Psoas muscle (tissue), 7 donors: ENCODE measurements at regions not wholly inside any gene's neighbourhood (a gene's known extent, or its start where the extent isn't known, plus 50 kb on each side); places are given as distances from the start of the nearest gene placed in this dataset.

Source experiments
- ATAC-seq, 4 donors: fragments of 200-7000 bp; cut with Tn5 transposase; one replicate each; pipeline ENCODE4 v1.9.1; 2020; ENCODE audit warnings: moderate library complexity in 3 of 4, mild to moderate bottlenecking in 2 of 4
- DNase-seq, 2 donors: peaks; one replicate each; pipeline ENCODE4 v3.0.0-alpha.2; 2020
- H3K27ac ChIP-seq: fragments of 200-600 bp; one replicate; pipeline ENCODE4 v1.8.0; 2022
- H3K27me3 ChIP-seq, 3 donors: fragments of 200-600 bp in 1 of 3; one replicate each; pipeline versions ENCODE4 v1.6.1 to v1.8.0; 2013 to 2022; ENCODE audit warnings: low read length in 2 of 3, mild to moderate bottlenecking in 2 of 3, moderate library complexity in 1 of 3; ENCODE audit not compliant: insufficient read depth in 3 of 3
- H3K36me3 ChIP-seq, 2 donors: fragments of 200-600 bp in 1 of 2; one replicate each; pipeline versions ENCODE4 v1.6.1 to v1.8.0; 2013 to 2022; ENCODE audit warnings: low read depth in 1 of 2, mild to moderate bottlenecking in 1 of 2, moderate library complexity in 1 of 2; ENCODE audit not compliant: insufficient read depth in 1 of 2
- H3K4me1 ChIP-seq: fragments of 200-600 bp; one replicate; pipeline ENCODE4 v1.8.0; 2022
- H3K4me3 ChIP-seq: fragments of 200-600 bp; one replicate; pipeline ENCODE4 v1.8.0; 2022; ENCODE audit warnings: mild to moderate bottlenecking
- H3K9me3 ChIP-seq: fragments of 200-600 bp; one replicate; pipeline ENCODE4 v1.8.0; 2022
- WGBS, 3 donors: extraction: QIAGEN DNeasy Blood & Tissue Kit; methylation state at CpG; one replicate each; pipeline versions ENCODE4 v1.1.6 to v1.1.7; 2013; 5-methylcytosine and 5-hydroxymethylcytosine counted together
- intact Hi-C, 2 donors: fragments of 100-400 bp; cut with DNase I; formaldehyde crosslinking; loops; one replicate each; pipeline versions ENCODE4 v1.11.0 to v1.14.2; 2022
- TF ChIP-seq, protein P1 (sequence below): fragments of 200-600 bp; IDR thresholded peaks from one replicate; pipeline ENCODE4 v1.8.0; 2022; ENCODE audit warnings: antibody characterized with exemption
- donor health status: healthy with polysubstance abuse.
- donor health status: DM: no; HTN: no; CAD: no; lungs with moderate emphysema.
- donor health status: Bipolar disorder and iron deficiency.
- donor health status: healthy.
- donor health status: DM: yes; HTN: yes; CAD: no.
- donor health status: DM: no; HTN: no; CAD: no.
- donor health status: DM: yes; HTN: yes; CAD: no.

GRCh38 chr1:63148825-63149645 lies 173.3 kb upstream of the FOXD3 start:
- ATAC-seq (no peak), DNase-seq (no peak)

GRCh38 chr1:63152572-63152971 lies 169.8 kb upstream of the FOXD3 start:
- no peak for DNase-seq
- no peaks in the 10 kb centered on the region for H3K27me3 ChIP-seq
- H3K27ac ChIP-seq, result no peak overlapping the region
- no peaks in the 10 kb centered on the region for H3K9me3 ChIP-seq
- TF ChIP-seq, protein P1, sequence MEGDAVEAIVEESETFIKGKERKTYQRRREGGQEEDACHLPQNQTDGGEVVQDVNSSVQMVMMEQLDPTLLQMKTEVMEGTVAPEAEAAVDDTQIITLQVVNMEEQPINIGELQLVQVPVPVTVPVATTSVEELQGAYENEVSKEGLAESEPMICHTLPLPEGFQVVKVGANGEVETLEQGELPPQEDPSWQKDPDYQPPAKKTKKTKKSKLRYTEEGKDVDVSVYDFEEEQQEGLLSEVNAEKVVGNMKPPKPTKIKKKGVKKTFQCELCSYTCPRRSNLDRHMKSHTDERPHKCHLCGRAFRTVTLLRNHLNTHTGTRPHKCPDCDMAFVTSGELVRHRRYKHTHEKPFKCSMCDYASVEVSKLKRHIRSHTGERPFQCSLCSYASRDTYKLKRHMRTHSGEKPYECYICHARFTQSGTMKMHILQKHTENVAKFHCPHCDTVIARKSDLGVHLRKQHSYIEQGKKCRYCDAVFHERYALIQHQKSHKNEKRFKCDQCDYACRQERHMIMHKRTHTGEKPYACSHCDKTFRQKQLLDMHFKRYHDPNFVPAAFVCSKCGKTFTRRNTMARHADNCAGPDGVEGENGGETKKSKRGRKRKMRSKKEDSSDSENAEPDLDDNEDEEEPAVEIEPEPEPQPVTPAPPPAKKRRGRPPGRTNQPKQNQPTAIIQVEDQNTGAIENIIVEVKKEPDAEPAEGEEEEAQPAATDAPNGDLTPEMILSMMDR, result no peak
- WGBS, 3 donors, result 42 to 49% (median 48%) methylated on average over 3 of the region's 3 CpGs
- intact Hi-C loops, result no loop called here
- no peaks in the 10 kb centered on the region for H3K36me3 ChIP-seq
- no peak overlapping the region for H3K4me3 ChIP-seq
- ATAC-seq, result no peak
- no peaks in the 10 kb centered on the region for H3K4me1 ChIP-seq

More at GRCh38 chr1:63148825-63149645, 173.3 kb upstream of the FOXD3 start:
- no peak overlapping the region for H3K27ac ChIP-seq
- TF ChIP-seq, protein P1, result peak; percentile 25
- no peaks in the 10 kb centered on the region for H3K9me3 ChIP-seq
- no peak overlapping the region for H3K4me3 ChIP-seq
- no peaks in the 10 kb centered on the region for H3K36me3 ChIP-seq
- H3K4me1 ChIP-seq, result no peaks in the 10 kb centered on the region
- WGBS, 3 donors, result 25 to 27% (median 25%) methylated on average over 3 of the region's 3 CpGs
- H3K27me3 ChIP-seq, result no peaks in the 10 kb centered on the region
- intact Hi-C loops, result no loop called here

GRCh38 chr1:63155437-63155836 lies 166.9 kb upstream of the FOXD3 start:
- intact Hi-C loops, result no loop called here
- Histone ChIP-seq H3K9me3 (no peaks in the 10 kb centered on the region), H3K27me3 (peaks cover 0 to 5% (median 0%) of the 10 kb centered on the region in 3 donors), H3K27ac (no peak overlapping the region), H3K4me3 (no peak overlapping the region), H3K4me1 (no peaks in the 10 kb centered on the region), H3K36me3 (no peaks in the 10 kb centered on the region)
- ATAC-seq, result no peak
- TF ChIP-seq, protein P1, result no peak
- 75 to 78% (median 77%) methylated on average over 2 of the region's 2 CpGs for WGBS, 3 donors
- DNase-seq, result no peak

GRCh38 chr1:63157085-63157484 lies 165.3 kb upstream of the FOXD3 start:
- Histone ChIP-seq H3K27ac (no peak overlapping the region), H3K36me3 (no peaks in the 10 kb centered on the region), H3K9me3 (no peaks in the 10 kb centered on the region), H3K4me1 (no peaks in the 10 kb centered on the region), H3K4me3 (no peak overlapping the region), H3K27me3 (peaks cover 0 to 5% (median 0%) of the 10 kb centered on the region in 3 donors)
- intact Hi-C loops, result no loop called here
- WGBS, 3 donors, result 81 to 82% (median 81%) methylated on average over 5 of the region's 5 CpGs
- ATAC-seq, result no peak
- TF ChIP-seq, protein P1, result no peak
- no peak for DNase-seq
